RPMI8226 (cell line): ENCODE measurements at regions not wholly inside any gene's neighbourhood (a gene's known extent, or its start where the extent isn't known, plus 50 kb on each side); places are given as distances from the start of the nearest gene placed in this dataset.
"Not testable (repeated sequence)": the region's sequence is repeated elsewhere in the genome, so short reads cannot be mapped to it uniquely, and the experiment has no call there.

Experiments
- DNase-seq: peaks from one replicate; pipeline ENCODE4 v3.0.0-alpha.2; 2015

GRCh38 chr3:87101861-87102625, 111.1 kb upstream of the VGLL3 start:
- no peak for DNase-seq

DNA sequence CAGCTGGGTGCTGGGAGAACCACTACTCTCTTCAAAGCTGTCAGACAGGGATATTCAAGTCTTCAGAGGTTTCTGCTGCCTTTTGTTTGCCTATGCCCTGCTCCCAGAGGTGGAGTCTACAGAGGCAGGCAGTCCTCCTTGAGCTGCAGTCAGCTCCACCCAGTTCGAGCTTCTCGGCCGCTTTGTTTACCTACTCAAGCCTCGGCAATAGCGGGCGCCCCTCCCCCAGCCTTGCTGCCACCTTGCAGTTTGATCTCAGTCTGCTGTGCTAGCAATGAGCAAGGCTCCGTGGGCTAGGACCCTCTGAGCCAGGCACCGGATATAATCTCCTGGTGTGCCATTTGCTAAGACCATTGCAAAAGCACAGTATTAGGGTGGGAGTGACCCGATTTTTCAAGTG, 106.8 kb upstream of the VGLL3 start:
- DNase-seq, result not testable (repeated sequence)

DNA sequence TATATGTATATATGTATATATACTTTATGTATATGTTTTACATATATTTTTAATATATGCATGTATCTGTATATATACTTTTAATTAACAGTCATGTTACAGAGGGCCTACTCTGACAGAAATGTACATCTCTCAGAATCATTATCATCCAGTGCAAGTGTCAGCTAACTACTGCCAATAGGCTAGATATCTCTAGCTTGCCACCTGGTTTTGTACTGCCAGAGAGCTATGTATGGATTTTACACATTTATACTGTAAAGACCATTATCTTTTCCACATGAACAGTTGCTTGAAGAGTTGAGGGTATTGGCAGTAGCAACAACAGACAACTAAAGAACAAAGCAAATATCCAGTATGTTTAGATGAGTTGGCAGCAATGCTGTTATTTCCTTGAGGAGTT, 99.7 kb upstream of the VGLL3 start:
- DNase-seq, result no peak

- no peak for DNase-seq
Observed at GRCh38 chr3:87088993-87089841, 98.3 kb upstream of the VGLL3 start.

DNA sequence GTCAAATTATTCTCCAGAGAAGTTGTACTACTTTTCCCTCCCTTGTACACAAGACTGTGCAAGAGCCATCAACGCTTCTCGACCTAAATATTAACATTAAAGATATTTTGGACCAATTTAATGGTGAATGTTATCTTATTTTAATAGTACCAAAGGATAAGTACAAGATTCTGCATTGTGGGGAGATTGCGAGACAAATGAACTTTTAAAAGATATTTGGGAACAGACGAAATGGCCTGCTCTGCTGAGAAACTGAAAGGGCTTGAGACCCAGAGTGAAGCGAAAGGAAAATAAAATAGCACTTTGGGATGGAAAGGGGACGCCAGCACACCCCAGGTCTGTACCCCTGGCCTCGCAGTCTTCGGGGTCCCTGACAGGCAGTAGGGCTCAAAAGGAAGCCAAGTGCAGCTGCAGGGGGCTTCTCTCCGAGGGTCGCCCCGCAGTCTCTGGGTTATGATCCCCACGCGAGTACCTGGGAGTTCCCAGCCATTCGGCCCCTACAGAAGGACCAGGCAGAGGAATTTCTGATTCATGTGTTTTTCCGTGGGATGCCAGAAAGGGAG, 97.6 kb upstream of the VGLL3 start:
- DNase-seq, result no peak

DNA sequence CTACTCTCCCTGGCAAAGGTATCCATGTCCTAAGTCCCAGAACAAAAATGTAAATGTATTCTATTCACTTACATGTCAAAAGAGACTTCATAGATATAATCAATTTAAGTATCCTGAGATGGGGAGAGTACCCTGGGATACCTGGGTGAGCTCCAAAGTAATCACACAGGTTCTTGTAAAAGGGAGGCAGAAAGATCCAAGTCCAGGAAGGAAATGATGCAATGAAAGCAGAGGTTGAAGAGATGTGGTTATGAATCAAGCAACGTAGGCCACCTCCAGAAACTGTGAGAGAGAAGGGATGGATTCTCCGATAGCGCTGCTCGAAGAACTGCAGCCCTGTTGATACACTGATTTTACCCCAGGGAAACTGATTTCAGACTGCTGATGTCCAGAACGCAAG, 93.9 kb upstream of the VGLL3 start:
- DNase-seq, result no peak

- peak; percentile 47 for DNase-seq
Observed at GRCh38 chr3:87082796-87083440, 92.0 kb upstream of the VGLL3 start.

DNA sequence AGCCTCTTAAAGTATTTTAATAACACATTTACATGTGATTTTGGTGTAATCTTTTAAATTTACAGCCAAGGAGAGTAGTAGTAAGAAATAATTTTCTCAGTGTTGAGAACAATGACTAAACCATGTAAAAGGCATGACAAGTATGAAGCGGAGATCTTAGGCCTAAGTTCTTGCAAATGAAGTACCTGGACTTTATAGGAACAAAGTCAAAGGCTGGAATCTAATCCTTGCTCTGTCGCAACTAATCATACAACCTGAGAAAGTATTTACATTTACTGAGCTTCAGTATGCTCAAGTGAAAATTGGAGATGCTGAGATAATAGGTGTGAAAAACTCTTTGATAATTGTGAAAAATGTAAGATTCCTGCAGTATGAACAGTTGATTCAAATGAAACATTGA, 86.4 kb upstream of the VGLL3 start:
- DNase-seq, result no peak

DNA sequence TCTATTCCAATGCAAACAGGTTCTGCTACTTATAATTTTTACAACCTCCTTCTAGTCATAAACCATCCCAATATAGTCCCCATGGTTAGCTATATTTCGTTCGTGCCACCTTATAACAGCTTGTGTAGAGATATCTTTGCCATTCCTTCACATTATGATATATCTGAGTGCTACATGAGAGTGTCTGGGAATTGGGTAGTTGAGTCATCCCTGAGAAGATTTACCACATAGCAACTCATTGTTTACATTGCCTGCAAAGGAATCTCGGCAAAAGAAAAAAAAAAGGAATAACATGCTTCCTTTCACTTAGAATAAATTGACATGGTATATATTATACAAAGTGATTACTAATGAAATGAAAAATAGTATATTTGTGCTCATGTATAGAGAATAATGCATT, 86.0 kb upstream of the VGLL3 start:
- DNase-seq, result no peak

GRCh38 chr3:87073496-87074145, 82.7 kb upstream of the VGLL3 start:
- DNase-seq, result no peak

GRCh38 chr3:87072446-87072845, 81.5 kb upstream of the VGLL3 start:
- no peak for DNase-seq

DNA sequence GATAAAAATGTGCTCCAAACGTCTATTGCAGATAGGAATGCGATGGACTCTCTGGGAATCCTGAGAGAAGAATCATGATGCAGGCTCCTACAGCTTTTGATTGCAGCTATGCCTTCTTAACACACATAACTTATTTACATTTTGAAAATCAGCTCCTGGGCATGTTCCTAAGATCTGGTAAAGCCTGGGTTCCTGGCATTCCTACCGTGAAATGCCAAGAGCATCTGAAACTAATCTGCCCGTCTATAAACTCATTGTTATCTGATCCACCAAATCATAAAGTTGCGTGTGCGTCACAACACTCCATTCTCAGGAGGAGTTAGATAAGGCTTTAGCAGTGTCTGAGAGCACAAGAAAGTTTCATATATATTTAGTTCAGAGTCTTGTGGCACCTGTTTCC, 79.0 kb upstream of the VGLL3 start:
- DNase-seq, result no peak

DNA sequence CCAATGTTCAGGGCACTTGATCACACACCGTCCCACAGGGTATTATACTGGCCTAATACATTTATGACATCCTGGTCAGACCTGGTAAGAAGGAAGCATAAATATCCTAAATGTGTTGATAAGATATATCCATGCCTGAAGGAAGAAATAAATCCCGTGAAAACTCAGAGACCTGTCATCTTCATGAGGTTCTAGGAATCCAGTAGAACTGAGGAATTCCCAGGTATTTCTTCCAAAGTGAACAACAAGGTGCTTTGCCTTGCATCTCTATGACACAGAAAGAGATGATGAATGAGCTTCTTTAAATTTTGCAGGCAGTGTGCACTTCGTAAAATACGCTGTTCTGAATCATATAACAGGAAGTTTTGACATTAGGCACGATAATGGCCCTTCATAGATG, 78.1 kb upstream of the VGLL3 start:
- DNase-seq, result no peak

DNA sequence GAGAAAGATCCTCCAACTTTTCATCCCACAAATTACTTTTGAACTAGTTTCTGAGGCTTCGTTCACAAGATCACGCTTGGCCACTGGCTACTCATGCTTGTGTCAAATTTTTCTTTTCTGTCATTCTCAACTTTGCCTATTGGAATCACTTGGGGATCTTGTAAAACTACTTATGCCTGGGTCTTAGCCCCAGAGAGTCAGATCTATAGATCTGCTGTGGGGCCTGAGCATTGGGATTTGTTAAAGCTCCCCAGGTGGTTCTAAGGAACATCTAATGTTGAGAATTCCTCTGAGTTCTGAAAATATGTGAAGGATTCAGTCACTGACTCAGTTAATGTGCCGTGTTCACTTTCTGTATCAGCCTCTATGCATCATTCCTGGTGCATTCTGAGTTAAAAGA, 71.7 kb upstream of the VGLL3 start:
- no peak for DNase-seq

DNA sequence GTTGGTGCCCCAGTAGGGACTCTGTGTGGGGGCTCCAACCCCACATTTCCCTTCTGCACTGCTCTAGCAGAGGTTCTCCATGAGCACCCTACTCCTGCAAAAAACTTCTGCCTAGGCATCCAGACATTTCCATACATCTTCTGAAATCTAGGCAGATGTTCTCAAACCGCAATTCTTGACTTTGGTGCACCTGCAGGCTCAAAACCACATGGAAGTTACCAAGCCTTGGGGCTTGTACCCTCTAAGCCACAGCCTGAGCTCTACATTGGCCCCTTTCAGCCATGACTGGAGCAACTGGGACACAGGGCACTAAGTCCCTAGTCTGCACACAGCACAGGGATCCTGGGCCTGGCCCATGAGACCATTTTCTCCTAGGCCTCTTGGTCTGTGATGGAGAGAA, 66.5 kb upstream of the VGLL3 start:
- DNase-seq, result no peak

GRCh38 chr3:87053553-87053952, 62.6 kb upstream of the VGLL3 start:
- no peak for DNase-seq

DNA sequence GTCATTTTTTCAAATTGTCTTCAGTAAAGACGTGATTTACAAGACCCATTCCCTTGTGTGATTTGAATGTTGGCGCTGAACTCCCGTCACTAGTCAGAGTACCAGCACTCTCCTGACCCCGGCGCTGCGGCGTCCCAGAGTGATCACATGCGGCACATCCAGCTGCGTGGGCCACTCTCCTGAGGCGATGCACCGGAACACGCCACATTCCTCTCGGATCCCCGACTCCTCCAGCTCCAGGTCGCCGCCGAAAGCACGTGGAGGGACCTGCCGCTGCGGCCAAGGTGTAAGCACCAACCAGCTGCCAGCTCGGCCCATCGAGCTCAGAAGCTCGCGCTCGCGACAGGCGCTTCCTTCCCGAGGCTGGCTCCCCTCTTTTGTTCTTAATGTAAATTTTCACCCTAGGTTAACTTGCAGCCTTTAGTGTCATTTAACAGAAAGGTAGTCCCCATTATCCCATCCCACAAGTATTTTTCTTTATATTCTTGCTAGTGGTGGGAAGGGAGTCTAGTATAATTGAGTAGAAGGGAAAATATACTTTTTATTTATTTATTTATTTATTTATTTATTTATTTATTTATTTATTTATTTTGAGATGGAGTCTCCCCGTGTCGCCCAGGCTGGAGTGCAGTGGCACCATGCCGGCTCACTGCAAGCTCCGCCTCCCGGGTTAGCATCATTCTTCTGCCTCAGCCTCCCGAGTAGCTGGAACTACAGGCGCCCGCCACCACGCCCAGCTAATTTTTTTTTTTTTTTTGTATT, 61.7 kb upstream of the VGLL3 start:
- DNase-seq, result no peak

DNA sequence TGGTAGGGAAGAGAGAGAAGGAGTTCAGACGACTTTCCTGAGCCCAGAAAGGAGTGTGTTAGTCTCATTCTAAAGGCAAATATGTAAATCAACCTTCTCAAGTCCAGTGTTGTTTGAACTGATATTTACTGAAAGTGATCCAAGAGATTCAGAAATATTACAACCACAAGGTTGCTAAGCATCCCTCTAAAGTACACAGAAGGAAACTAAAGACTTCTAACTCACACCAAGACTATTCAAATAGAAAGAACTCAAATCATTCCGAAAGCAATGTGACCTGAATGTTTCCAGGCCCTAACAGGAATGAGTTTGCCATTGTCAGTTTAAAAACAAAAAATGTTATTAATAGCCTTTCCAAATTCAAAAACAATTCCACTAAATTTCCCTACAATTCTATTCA, 56.9 kb upstream of the VGLL3 start:
- DNase-seq, result no peak

DNA sequence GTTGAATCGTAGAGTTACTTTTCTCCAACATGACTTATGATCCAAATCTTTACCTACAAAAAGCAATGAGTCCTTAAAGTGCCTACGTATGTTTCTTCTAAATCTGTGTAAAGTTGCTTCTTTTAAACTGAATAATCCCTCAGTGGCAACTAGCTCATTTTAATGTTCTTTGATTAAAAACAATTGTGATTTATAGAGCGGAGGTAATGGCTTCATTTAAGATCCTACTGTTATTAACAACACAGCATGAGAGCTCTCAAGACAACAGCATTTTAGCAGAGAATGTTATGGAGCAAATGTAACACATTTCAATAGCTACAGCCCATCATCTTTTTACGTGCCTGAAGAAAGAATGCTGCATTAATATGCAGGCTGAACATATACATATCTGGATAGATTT, 55.3 kb upstream of the VGLL3 start:
- DNase-seq, result no peak

DNA sequence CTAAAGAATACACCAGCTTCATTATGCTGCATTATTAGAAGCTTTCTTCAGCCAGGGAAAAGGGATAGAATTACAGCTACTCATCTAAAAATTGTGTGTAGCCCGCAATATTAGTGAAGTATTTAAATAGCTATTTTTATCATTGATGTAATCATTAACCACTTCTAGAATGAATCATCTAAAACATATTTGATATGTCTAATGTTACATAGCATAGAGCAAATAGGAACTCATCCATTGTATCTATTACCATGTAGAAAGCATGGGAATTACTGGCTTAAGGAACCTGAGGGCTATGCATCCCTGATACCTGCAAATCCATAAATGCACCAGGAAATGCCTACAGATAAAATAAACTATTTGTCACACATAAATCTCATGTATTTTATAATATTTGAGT, 54.5 kb upstream of the VGLL3 start:
- no peak for DNase-seq

DNA sequence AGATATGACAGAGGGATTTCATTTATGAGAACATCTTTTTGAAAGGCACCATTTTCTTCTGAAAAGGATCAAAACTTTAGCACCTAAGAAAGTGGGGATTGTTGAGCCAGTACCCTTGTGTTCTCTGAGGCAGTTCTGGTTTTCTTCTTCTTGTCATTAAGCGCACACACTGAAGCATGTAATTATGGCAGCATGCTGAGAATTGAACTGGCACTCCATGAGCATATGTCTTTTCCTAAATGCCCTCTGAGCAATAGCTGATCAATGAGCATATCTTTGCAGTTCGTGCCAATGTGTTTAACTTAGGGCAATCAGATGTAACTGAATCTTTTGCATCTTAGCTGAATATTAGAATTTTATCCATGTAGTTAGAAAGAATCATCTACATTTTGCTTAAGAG, 53.9 kb upstream of the VGLL3 start:
- no peak for DNase-seq

GRCh38 chr3:87044409-87044808, 53.5 kb upstream of the VGLL3 start:
- no peak for DNase-seq
